ENCODE measurements at regions not wholly inside any gene's neighbourhood (a gene's known extent, or its start where the extent isn't known, plus 50 kb on each side); places are given as distances from the start of the nearest gene placed in this dataset.
"Not testable (repeated sequence)": the region's sequence is repeated elsewhere in the genome, so short reads cannot be mapped to it uniquely, and the experiment has no call there.

- H3K9me3 ChIP-seq = no peaks in the 10 kb centered on the region
- no peak overlapping the region for H3K27ac ChIP-seq
- H3K27me3 ChIP-seq (replicated peaks; ENCODE audit: insufficient read depth) = no peaks in the 10 kb centered on the region
- no peak for DNase-seq (ENCODE audit: low spot score)
- H3K4me3 ChIP-seq = no peak overlapping the region
- TF ChIP-seq CTCF (IDR thresholded peaks at IDR 0.05) (no peak), POLR2A (IDR thresholded peaks at IDR 0.05) (no peak), POLR2AphosphoS5 (IDR thresholded peaks at IDR 0.05) (no peak)
- WGBS = 95% methylated on average over 3 of the region's 3 CpGs
- H3K36me3 ChIP-seq = no peaks in the 10 kb centered on the region
- H3K4me1 ChIP-seq (replicated peaks) = no peaks in the 10 kb centered on the region
- intact Hi-C loops (cut with DNase I) = no loop called here
Observed at GRCh38 chr13:69616396-69616795, 491.2 kb upstream of the ATXN8OS start.

- intact Hi-C loops (cut with DNase I); H3K4me1 ChIP-seq (replicated peaks); H3K36me3 ChIP-seq; H3K27me3 ChIP-seq (replicated peaks; ENCODE audit: insufficient read depth); H3K4me3 ChIP-seq; H3K9me3 ChIP-seq; DNase-seq (ENCODE audit: low spot score); H3K27ac ChIP-seq: not testable (repeated sequence)
- WGBS = 63% methylated on average over 8 of the region's 8 CpGs
Observed at GRCh38 chr13:69615055-69615454, 492.6 kb upstream of the ATXN8OS start.

- no peaks in the 10 kb centered on the region for H3K27me3 ChIP-seq (replicated peaks; ENCODE audit: insufficient read depth)
- 90% methylated on average over 1 of the region's 1 CpG for WGBS
- intact Hi-C loops (cut with DNase I) = no loop called here
- TF ChIP-seq CTCF (IDR thresholded peaks at IDR 0.05) = no peak
- TF ChIP-seq POLR2A (IDR thresholded peaks at IDR 0.05) = no peak
- TF ChIP-seq POLR2AphosphoS5 (IDR thresholded peaks at IDR 0.05) = no peak
- no peaks in the 10 kb centered on the region for H3K9me3 ChIP-seq
- no peak overlapping the region for H3K4me3 ChIP-seq
- H3K36me3 ChIP-seq = no peaks in the 10 kb centered on the region
- no peak overlapping the region for H3K27ac ChIP-seq
- no peaks in the 10 kb centered on the region for H3K4me1 ChIP-seq (replicated peaks)
- no peak for DNase-seq (ENCODE audit: low spot score)
Observed at GRCh38 chr13:69604698-69605097, 502.9 kb upstream of the ATXN8OS start.

- no peak overlapping the region for H3K4me3 ChIP-seq
- intact Hi-C loops (cut with DNase I) = no loop called here
- H3K27me3 ChIP-seq (replicated peaks; ENCODE audit: insufficient read depth) = no peaks in the 10 kb centered on the region
- no peak for DNase-seq (ENCODE audit: low spot score)
- no peak overlapping the region for H3K27ac ChIP-seq
- no peak for TF ChIP-seq CTCF (IDR thresholded peaks at IDR 0.05)
- no peak for TF ChIP-seq POLR2AphosphoS5 (IDR thresholded peaks at IDR 0.05)
- TF ChIP-seq POLR2A (IDR thresholded peaks at IDR 0.05) = no peak
- no peaks in the 10 kb centered on the region for H3K36me3 ChIP-seq
- no peaks in the 10 kb centered on the region for H3K9me3 ChIP-seq
- 79% methylated on average over 3 of the region's 3 CpGs for WGBS
- no peaks in the 10 kb centered on the region for H3K4me1 ChIP-seq (replicated peaks)
Observed at GRCh38 chr13:69603144-69603853, 504.3 kb upstream of the ATXN8OS start.

GRCh38 chr13:69601661-69602060 lies 506.0 kb upstream of the ATXN8OS start:
- intact Hi-C loops (cut with DNase I) = no loop called here
- 28% methylated on average over 3 of the region's 3 CpGs for WGBS

More at GRCh38 chr13:69601661-69602060, 506.0 kb upstream of the ATXN8OS start:
- Histone ChIP-seq H3K4me3 (no peak overlapping the region), H3K4me1 (replicated peaks) (no peaks in the 10 kb centered on the region), H3K27me3 (replicated peaks; ENCODE audit: insufficient read depth) (no peaks in the 10 kb centered on the region), H3K9me3 (no peaks in the 10 kb centered on the region), H3K27ac (no peak overlapping the region), H3K36me3 (no peaks in the 10 kb centered on the region)
- TF ChIP-seq CTCF (IDR thresholded peaks at IDR 0.05) (no peak), POLR2A (IDR thresholded peaks at IDR 0.05) (no peak), POLR2AphosphoS5 (IDR thresholded peaks at IDR 0.05) (no peak)
- DNase-seq (ENCODE audit: low spot score) = no peak
